Activated CD4-positive, alpha-beta T cell treated with anti-CD3 and anti-CD28 coated beads, Interleukin-2, amount 50 U/mL, for 48 hours (primary cell): ENCODE measurements at regions not wholly inside any gene's neighbourhood (a gene's known extent, or its start where the extent isn't known, plus 50 kb on each side); places are given as distances from the start of the nearest gene placed in this dataset.

Experiments
- DNase-seq, 2 experiments: peaks; one replicate each; pipeline ENCODE4 v3.0.0-alpha.2; 2020

DNA sequence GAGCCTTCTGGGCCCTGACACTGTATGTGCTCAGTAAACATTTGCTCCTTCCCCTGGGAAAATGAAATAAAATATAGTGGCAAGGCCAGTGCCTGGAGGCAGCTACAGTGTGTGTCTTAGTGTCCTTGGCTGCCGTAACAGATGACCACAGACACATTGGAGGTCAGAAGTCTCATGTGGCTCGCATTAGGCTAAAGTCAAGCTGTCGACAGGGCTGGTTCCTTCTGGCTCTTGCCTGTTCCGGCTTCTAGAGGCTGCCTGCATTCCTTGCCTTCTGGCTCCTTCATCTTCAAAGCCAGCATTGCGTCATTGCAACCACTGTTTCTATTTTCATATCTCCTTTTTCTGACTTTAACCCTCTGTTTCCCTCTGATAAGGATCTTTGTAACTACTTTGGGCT lies 83.6 kb upstream of the STX18 start:
- no peak for DNase-seq

DNA sequence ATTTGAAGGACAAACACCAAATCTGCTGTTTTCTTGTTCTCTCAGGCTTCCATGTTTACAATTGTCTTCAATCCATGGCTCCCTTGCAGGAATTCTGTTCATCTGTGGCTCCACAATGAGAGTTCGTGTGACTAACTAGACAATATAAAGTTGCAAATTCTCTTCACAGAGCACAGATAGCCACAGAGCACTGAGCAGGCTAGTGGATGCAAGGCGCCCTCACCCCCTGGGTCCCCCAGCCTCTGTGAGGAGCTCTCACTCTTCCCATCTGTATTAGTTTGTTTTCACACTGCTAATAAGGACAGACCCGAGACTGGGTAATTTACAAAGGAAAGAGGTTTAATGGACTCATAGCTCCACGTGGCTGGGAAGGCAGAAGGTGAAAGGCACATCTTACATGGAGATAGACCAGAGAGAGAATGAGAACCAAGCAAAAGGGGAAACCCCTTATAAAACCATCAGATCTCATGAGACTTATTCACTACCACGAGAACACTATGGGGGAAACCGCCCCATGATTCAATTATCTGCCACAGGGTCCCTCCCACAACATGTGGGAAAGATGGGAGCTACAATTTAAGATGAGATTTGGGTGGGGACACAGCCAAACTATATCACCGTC lies 82.5 kb upstream of the STX18 start:
- peak in 1 of 2 experiments; percentile 2 for DNase-seq

DNA sequence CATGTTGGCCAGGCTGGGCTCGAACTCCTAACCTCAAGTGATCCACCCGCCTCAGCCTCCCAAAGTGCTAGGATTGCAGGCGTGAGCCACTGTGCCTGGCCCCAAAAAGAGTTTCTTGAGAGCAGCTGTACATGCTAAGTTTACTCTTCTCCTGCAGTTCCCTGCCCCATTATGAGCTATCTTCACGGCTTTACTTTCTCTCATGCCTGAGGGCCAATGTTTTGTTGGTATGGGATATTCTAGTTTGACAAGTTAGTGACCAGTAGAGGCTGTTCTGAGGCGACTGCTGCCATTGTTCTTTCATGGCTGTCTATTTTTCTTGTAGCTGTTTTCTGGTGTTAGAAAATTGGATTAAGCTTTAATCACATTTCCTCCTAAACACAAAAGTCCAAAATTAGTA lies 78.0 kb upstream of the STX18 start:
- DNase-seq, result no peak

DNA sequence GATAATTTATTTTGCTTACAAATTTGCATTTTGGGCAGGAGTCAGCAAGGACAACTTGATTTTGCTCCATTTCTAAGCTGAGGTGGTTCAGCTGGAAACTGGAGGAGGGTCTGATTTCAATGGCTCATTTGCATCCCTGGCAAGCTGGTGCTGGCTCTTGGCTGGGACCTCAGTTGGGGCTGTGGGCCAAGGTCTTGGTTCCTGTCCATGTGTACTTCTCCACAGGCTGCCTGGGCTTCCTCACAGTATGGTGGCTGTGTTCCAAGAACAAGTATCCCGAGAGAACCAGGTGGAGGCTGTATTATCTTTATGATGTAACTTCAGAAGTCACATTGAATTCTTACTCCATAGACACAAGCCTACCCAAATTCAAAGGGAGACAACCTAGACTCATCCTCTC lies 77.0 kb upstream of the STX18 start:
- DNase-seq, result no peak

DNA sequence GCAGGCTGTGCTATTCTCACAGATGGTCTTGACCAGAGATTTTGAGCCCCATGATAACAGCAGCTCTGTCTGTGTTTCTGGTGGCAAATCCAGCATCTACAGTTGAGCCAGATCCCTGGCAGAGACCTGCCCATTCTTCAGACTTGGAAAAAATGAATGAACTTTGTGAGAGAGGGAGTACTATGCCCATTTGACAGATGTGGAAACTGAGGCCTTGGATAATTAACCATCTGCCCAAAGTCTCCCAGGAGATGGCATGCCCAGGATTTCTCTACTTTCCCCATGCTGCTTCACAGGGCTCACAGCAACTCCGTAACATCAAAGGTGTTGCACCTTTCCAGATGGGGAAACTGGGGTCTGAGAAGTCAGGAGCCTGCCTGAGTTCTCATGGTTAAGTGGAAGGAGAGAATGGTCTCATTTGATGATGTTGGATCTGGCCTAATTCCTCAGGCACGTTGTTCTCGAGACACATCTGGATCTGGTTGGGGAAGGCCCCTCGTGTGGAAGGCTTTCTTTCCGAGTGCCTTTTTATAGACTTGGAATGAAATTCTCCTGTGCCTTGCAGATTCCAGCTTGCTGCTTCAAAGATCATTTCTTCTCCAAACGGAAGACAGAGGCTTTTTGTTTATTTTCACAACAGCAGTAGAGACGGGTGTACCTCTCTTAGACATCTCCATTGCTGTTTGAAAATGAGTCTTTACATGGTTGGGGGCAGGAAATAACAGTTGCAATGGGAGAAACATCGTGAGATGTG lies 73.3 kb upstream of the STX18 start:
- no peak for DNase-seq

DNA sequence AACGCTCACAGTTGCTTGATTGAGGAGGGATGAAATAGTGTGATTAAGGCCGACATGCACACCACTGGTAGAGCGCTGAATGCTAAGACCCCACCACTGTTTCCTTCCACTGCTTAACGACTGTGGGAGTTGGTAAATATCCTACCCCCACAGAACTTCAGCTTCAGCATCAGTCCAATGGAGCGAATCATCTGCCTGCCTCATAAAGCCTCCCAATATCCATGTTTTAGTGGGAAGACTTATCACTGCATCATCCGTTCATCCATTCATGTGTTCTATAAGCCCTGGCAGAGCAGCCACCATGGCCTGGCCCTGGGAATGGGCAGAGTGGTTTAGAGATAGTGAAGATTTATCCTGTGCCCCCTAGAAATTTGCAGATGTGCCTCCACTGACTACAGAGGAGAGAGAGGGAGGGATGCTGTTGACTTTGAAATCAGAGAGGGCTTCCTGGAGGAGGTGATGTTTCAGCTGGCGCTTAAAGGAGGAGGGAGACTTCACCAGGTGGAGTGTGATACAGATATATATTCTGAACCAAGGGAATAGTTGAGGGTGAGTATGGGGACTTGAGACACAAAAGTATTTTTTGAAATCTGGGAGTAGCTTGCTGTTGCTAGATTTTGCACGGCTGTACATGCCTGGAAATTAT lies 71.9 kb upstream of the STX18 start:
- DNase-seq, result no peak

DNA sequence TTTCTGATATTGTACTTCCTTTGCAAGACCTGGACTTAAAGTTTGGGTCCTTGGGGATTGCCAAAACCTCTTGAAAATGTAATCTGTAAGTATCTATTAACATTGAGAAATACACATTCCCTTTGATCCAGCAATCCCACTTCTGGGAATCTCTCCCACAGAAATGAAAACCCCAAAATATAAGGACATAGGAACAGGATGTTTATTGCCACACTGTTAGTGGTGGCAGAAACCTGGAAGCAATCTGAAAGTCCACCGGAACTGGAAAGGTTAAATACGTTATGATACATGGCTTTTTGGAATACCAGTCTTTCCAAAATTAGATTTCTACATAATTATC lies 71.2 kb upstream of the STX18 start:
- DNase-seq, result no peak

DNA sequence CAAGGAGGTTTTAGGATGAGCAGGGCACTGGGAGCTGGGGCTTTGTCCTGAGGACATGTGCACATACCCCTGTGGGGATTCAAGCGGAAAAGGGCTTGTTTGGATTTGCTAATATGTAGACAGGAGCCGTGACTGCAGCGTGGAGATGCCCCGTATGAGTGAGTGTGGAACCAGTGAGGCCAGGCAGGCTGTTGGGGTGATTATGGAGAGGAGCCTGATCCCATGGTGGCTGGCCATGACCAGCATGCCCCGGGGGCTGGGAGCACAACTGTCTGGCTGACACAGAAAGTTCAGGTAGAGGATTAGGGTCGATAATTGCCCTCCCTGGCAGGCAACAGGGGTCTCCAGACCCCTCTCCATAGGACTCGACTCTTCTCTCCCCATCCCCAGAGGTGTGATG lies 68.8 kb upstream of the STX18 start:
- DNase-seq, result no peak

DNA sequence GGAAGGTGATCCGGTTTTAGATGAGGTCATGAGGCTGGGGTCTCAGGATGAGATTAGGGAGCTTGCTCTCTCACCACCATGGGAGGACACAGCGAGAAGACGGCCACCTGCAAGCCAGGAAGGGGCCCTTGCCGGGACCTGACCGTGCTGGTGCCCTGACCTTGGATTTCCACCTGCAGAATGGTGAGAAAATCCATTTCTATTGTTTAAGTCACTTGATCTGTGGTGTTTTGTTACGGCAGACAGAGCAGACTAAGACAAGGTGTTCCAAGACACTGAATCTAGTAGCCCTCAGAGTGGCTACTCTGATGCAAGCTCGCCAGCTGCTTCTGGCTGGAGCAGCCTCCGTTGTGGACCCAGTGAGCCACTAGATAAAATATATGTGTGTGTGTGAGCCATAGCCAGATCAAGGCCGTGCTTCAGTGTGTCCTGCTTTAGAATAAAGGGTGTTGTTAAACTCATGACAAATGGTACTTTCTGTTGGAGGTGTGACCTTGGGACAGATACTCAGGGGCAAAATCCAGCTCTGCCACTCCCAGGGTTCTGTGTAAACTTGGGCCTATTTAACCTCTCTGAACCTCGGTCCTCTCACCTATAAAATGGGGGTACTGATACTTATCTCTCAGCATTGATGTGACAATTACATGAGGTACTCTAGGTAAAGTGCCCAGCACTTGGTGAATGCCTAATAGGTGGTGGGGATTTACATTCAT lies 67.9 kb upstream of the STX18 start:
- DNase-seq, result no peak

DNA sequence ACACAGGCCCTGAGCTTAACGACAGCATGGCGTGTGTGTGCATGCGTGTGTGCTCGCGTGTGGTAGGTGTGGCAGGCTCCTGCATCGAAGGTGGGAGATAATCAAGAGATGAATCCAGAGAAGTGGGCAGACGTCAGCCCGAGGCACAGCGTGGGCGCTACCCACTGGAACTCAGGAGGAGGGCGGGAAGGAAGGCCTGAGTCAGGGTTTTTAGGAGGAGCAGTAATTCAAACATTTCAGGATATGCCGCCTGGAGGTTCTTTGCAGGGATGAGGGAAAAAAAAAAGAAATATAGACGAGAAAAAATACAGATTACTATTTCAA lies 66.3 kb upstream of the STX18 start:
- DNase-seq, result no peak

DNA sequence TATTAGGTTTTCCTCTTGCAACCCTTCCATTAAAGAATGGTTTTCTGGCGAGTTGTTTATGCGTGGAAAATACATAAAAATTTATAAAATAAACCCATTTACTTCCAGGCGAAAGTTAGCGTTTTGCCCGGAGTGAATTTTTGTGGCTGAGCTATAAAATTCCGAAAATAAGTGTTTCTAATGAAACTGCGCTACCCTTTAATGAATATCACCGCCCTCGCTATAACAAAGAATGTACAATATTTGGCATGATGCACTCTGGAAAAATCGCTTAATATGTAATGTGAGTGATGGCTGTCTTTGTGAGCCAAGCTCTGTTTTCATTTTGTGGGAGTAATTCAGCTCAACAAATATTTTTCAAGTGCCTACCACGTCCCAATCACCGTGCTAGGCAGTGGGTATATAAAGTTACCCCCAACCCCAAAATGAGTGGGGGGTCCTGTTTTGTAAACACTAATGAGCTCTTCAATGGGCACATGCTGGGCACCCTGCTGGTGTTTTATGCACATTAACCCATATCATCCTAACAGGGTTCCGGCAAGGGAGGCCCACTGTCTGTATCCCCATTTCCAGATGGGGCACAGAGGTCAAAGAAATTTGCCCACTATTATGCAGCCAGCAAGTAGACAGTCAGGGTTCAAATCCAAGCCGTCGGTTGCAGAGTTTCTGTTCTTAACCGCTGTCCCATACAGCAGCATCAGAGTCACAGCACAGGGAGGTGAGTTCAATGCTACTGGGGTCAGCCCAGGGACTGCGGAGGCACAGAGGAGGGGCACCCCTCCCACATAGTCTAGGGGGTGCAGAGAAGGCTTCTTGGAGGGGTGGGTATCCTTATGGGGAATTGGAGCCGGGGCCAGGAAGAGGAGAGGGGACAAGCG lies 65.7 kb upstream of the STX18 start:
- DNase-seq, result no peak

DNA sequence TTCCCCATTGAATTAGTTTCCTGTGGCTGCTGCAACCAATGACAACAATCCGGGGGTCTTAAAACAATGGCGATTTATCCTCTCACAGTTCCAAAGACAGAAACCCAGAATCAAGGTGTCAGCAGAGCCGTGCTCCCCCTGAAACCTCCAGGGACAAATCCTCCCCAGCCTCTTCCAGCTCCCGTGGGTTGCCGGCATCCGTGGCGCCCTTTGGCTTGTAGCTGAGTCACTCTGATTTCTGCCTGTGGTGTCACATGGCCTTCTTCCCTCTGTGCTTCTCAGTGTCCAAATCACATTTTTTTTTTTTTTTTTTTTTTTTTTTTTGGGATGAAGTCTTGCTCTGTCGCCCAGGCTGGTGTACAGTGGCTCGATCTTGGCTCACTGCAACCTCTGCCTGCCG lies 64.5 kb upstream of the STX18 start:
- DNase-seq, result no peak

DNA sequence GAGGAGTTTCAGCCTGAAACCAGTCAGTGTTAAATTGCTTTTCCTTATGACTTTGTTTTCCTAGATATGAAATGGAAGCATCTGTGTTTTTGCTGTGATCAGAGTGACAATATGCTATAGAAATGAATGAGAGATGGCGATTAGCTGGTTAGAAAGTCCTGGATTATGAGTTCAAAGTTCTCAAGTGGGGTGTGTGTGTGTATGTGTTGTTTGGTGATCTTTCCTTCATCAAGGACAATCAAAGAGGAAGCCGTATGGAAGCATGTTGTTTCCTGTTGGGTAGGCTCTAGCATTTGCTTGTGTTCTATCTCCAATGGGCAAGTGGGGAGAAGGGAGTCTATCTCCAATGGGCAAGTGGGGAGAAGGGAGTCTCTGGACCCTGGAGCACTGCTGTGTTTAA lies 64.0 kb upstream of the STX18 start:
- no peak for DNase-seq

DNA sequence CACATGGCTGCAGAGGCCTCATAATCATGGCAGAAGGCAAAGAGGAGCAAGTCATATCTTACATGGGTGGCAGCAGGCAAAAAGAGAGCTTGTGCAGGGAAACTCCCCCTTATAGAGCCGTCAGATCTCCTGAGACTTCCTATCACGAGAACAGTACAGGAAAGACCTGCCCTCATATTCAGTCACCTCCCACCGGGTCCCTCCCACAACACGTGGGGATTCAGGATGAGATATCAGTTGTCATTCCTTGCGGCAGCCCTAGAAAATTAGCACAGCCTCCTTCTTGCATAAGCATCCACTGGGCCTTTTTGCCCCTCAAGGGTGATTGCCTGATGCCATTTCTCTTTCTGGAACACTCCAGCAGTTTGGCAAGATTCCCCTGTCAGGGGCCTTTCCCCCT lies 61.7 kb upstream of the STX18 start:
- DNase-seq, result no peak

DNA sequence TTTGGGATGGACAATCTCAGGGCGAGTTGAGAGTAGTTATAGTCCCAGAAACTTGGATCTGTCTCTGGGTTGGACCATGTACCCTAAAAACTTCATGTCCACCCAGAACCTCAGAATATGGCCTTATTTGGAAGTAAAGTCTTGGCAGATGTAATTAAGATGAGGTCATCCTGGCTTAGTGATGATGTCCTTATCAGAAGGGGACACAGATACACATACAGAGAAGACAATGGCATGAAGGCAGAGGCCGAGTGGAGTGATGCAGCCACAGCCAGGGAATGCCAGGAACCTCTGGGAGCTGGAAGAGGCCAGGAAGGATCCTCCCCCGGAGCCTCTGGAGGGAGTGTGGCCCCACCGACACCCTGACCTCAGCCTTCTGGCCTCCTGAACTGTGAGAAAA lies 61.2 kb upstream of the STX18 start:
- DNase-seq, result no peak

DNA sequence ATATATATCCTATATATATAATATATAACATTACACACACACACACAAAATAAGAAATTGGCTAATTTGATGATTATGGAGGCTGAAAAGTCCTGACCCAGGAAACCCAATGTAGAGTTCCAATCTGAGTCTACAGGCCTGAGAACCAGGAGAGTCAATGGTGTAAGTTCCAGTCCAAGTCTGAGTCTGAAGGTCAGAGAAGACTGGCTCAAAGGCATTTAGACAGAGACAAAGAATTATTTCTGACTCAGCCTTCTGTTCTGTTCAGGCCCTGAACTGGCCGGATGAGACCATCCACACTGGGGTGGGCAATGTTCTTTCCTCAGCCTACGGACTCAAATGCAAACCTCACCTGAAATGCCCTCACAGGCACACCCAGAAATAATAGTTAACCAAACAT lies 60.6 kb upstream of the STX18 start:
- DNase-seq, result no peak

DNA sequence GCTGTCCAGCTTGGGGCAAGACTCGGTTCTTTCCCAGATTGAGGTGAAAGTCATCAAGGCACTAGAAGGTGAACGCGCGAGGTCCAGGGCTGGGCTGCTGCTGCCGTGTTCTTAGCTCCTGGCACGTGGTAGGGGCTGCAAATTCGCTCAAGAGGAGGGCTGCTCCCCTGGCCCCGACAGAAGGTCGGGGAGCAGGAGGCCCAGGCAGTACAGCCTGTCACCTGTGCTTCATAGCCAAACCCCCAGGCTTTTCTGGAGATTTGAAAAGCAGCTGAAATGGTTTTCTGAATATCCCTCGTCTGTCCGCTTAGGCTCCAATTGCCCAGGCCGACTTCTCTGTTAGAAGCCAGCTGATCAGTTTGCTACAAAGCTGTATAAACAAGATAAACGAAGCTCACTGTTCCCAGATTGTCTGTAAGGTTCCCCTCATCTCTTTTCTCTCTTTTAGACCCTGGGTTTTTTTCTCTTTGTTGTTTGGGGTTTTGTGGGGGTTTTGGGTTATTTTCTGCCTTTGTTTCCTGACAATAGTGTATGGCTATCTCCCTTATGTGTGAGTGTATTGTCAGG lies 60.0 kb upstream of the STX18 start:
- DNase-seq, result no peak

DNA sequence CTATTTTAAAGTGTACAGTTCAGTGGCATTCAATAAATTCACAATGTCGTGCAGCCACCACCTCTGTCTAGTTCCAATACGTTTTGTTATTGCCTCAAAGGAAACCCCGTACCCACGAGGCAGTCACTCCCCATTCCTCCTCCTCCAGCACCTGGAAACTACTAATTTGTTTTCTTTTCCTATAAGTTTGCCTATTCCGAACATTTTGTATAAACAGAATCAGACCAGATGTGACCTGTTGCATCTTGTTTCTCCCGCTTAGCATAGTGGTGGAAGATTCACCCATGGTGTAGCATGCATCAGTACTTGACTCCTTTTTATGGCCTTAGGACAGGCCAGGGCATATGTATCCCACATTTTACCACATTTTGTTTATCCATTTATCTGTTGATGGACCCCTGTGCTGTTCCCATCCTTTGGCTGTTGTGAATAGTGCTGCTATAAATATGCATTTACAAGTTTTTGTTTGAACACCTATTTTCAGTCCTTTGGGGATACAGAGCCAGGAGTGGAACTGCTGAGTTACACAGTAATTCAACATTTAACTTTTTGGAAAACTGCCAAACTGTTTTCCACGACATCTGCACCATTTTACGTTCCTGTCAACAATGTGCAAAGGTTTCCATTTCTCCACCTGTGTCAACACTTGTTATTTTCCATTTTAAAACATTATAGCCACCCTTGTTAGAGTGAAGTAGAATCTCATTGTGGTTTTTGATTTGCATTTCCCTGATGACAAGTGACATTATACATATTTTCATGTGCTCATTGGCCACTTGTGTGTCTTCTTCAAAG lies 57.8 kb upstream of the STX18 start:
- no peak for DNase-seq

DNA sequence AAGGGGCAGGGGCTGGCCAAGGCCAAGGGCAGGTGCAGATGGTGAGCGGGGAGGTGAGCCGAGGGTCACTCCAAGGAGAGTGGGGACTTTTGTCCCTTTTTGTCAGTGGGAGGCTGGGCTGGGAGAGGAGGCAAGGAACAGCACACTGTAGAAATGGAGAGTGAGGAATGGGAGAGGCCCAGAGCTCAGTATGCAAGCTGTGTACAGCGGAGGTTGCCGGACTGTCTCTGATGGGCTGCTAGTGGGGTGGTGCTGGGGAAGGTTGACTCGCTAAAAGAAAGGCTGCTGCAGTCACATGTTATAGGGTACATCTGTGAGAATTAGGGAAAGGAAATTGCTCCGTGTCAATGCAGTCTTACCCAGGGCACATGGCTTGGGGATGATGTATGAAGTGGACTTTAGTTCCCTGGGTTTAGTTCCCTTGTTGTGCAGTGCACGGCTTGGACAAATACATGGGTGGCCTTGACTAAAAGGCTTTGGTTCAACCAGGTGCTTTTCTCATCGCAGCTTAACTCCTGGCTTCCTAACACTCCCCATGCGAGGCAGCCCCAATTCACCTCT lies 57.1 kb upstream of the STX18 start:
- no peak for DNase-seq

DNA sequence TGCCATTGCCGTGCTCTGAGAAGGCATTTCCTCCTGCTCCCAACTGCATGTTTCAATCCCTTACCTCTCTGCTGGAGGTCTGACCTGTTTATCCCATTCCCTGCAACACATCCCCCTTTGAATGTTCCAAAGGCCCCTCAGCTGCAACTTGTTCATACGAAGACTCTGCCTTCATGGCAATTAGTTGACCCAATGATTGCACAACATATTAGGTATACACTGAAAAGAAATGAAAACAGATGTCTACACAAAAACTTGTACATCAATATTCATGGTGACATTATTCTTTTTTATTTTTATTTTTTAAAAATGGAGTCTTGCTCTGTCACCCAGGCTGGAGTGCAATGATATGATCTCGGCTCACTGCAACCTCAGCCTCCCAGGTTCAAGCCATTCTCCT lies 54.9 kb upstream of the STX18 start:
- no peak for DNase-seq

DNA sequence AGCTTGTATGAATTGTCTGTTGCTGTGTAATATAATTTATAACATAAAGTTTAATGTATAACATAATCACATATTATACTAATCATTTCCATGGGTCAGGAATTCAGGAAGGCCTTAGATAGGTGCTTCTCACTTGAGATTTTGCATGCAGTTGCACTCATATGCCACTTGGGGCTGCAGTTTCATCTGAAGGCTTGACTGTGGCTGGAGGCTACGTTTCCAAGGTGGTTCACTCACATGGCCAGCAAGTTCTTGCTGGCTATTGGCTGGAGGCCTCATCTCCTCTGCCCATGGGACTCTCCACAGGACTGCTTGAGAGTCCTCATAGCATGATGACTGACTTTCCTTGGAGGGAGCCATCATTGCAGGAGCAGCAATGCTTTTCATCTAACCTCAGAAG lies 53.4 kb upstream of the STX18 start:
- peak in 1 of 2 experiments; percentile 3 for DNase-seq
